ENCODE measurements at regions not wholly inside any gene's neighbourhood (a gene's known extent, or its start where the extent isn't known, plus 50 kb on each side); places are given as distances from the start of the nearest gene placed in this dataset.

- TF ChIP-seq CTCF (IDR thresholded peaks at IDR 0.05; ENCODE audit: low read depth, low read length), result no peak
- no peak for TF ChIP-seq POLR2A (IDR thresholded peaks at IDR 0.05; ENCODE audit: extremely low read depth, insufficient read length)
Observed at GRCh38 chr15:25242957-25243799, 195.6 kb downstream of the UBE3A start.

Measured in NB4 (cell line).